Fibroblast of pulmonary artery (primary cell): ENCODE measurements at regions not wholly inside any gene's neighbourhood (a gene's known extent, or its start where the extent isn't known, plus 50 kb on each side); places are given as distances from the start of the nearest gene placed in this dataset.

Experiments
- DNase-seq: peaks from one replicate; pipeline ENCODE4 v3.0.0-alpha.2; 2010; ENCODE audit warnings: low read depth
- H3K4me3 ChIP-seq: replicated peaks from 2 replicates; pipeline ENCODE4 v1.5.1; 2011; ENCODE audit warnings: low read depth, mild to moderate bottlenecking, control low read depth, low read length, moderate library complexity
- TF ChIP-seq, protein P1 (sequence below): IDR thresholded peaks from 2 replicates; pipeline ENCODE4 v1.5.1; 2011; ENCODE audit warnings: mild to moderate bottlenecking, control low read depth, low read length, inconsistent platforms; ENCODE audit errors: missing control alignments

DNA sequence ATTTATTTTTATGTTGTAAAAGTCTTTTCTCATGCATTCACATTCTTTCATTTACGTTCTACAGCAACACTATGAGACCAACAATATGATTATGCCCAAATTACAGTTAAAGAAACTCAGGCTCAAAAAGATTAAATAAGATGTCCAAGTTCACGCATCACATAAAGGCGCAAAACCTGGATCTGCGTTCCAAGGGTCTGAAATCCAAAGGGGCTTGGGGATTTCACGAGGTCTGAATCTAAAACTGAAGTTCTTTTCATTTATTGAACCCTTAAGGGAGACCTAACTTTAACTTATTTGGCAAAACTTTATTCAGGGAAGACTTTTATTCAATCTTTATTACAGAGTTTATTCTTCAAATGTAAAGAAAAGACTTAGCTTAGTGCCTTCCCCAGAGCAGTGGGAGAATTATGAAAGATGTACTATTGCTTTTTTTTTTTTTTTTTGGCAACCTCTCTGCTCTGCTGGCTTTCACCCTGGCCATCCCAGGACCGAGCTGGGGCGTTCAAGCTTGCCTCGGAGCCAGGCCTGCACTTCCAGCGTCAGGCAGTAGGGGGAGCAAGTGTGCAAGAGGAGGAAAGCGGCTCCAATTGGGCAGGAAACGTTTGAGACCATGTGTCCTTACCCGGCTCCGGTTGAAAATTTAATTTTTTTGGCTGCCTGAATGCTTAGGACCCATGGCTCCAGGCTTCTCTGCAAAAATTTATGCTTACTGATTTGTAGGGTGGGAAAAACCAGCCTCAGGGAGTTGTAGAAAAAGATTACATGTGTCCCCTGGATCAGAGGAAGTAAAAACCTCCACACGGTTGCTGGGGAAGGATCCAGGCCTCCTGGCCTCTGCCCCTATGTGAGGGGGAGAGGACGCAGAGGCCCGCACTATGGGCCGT lies 344.3 kb upstream of the KLF3 start:
- TF ChIP-seq, protein P1, sequence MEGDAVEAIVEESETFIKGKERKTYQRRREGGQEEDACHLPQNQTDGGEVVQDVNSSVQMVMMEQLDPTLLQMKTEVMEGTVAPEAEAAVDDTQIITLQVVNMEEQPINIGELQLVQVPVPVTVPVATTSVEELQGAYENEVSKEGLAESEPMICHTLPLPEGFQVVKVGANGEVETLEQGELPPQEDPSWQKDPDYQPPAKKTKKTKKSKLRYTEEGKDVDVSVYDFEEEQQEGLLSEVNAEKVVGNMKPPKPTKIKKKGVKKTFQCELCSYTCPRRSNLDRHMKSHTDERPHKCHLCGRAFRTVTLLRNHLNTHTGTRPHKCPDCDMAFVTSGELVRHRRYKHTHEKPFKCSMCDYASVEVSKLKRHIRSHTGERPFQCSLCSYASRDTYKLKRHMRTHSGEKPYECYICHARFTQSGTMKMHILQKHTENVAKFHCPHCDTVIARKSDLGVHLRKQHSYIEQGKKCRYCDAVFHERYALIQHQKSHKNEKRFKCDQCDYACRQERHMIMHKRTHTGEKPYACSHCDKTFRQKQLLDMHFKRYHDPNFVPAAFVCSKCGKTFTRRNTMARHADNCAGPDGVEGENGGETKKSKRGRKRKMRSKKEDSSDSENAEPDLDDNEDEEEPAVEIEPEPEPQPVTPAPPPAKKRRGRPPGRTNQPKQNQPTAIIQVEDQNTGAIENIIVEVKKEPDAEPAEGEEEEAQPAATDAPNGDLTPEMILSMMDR: no peak
- H3K4me3 ChIP-seq: no peak overlapping the region
- DNase-seq: peak; percentile 96

DNA sequence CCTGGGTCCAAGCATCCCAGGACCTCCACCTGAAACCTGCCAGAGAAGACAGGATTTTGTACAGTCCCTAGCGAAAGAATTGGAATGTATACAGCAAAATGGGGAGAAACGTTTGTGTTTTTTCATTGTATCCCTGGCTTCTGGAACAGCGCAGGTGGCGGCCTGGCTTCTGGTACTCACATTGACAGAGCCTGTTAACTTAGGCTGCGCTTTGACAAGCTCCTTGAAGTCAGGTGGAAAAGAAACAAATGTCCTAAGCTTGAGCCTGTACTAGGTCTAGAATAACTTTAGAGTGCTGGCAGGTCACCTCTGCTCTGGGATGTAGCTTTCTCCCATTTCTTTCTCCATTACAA lies 343.7 kb upstream of the KLF3 start:
- TF ChIP-seq, protein P1: no peak
- no peak for DNase-seq
- no peak overlapping the region for H3K4me3 ChIP-seq

DNA sequence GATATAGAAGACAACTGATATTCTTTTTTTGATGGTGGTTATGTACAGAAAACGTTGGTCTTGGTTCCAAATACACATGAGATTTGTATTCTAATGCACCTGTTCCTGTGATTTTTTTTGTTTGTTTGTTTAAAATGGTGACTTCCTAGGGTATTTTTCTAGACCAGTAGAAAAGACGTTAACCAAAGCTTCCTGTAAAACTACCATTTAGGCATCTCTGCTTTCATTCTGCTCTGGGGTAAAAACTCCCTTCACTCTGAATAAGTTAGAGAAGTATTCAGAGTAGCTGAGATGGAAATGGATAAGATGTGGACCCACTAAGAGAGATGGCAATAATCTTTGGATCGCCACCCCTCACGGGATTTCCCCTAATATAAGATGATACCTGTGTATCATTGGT lies 343.2 kb upstream of the KLF3 start:
- TF ChIP-seq, protein P1: no peak
- no peak overlapping the region for H3K4me3 ChIP-seq
- no peak for DNase-seq

DNA sequence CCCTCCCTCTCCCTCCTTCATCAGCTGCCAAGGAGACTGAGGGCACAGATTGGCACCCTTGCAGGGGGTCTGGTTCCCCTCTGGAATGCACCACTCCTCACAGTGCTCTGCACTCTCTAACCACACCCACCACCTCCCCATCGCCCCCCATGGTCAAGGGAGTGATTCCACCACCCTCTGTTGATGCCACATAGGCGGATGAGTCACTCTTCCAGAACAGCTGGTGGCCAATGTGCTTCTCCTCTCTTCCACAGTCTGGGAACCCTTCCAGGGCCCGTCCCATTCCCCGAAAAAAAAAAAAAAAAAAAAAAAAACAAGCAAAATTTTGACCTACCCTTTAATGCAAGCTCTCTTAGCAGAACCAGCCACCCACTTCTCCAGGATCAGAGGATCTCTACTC lies 341.3 kb upstream of the KLF3 start:
- no peak overlapping the region for H3K4me3 ChIP-seq
- TF ChIP-seq, protein P1: no peak
- peak; percentile 89 for DNase-seq

DNA sequence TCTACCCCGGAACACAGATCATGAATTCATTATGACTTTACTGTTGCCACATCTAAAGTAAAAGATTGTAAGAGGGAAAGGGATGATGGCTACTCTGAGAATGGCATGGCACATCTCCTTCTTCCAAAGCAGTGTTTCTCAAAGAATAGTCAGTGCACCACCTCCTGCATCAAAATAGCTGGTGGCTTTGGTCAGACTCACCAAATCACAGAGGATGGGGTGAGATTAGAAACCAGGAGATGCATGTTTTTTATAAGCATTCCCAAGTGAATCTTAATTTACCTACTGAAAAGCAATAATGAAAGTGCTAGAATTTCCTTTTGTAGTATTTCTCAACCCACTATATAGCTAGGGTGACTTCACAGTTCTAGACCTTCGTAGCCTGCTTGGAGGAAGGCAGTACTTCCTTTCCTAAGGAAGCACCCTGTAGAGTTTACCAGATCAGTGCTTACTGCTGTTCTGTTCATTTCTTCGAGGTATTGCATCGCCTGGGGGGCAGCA lies 340.8 kb upstream of the KLF3 start:
- H3K4me3 ChIP-seq: no peak overlapping the region
- peak; percentile 75 for DNase-seq
- TF ChIP-seq, protein P1: no peak

DNA sequence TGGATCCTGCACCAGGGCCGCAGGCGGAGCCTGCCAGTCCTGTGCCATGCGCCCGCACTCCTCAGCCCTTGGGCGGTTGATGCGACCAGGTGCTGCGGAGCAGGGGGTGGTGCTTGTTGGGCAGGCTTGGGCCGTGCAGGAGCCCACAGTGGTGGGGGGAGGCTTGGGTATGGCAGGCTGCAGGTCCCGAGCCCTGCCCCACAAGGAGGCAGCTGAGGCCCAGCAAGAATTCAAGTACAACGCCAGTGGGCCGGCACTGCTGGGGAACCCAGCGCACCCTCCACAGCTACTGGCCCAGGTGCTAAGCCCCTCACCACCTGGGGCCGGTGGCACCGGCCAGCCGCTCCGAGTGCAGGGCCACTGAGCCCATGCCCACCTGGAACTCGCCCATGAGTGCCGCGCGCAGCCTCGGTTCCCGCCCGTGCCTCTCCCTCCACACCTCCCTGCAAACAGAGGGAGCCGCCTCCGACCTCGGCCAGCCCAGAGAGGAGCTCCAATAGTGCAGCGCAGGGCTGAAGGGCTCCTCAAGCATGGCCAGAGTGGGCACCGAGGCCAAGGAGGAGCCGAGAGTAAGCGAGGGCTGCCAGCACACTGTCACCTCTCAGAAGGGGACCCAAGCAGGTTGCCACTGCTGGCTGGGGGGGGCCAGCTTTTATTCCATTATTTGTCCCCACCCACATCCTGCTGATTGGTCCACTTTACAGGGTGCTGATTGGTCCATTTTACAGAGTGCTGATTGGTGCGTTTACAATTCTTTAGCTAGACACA lies 339.0 kb upstream of the KLF3 start:
- no peak overlapping the region for H3K4me3 ChIP-seq
- no peak for DNase-seq
- TF ChIP-seq, protein P1: no peak
